OCI-LY3 (cell line): ENCODE measurements at regions not wholly inside any gene's neighbourhood (a gene's known extent, or its start where the extent isn't known, plus 50 kb on each side); places are given as distances from the start of the nearest gene placed in this dataset.

Experiments used
- CTCF ChIP-seq: fragments of 200-600, 300-600 bp; sonication (generic); IDR thresholded peaks from 2 replicates; pipeline ENCODE4 v1.5.1; 2014; ENCODE audit warnings: antibody characterized with exemption, low read length, low read depth
- EZH2phosphoT487 ChIP-seq: fragments of 200-600 bp; shearing (Covaris generic); IDR thresholded peaks from 2 replicates; pipeline ENCODE4 v1.6.1; 2018; ENCODE audit warnings: antibody characterized with exemption, mixed run types, low read depth

DNA sequence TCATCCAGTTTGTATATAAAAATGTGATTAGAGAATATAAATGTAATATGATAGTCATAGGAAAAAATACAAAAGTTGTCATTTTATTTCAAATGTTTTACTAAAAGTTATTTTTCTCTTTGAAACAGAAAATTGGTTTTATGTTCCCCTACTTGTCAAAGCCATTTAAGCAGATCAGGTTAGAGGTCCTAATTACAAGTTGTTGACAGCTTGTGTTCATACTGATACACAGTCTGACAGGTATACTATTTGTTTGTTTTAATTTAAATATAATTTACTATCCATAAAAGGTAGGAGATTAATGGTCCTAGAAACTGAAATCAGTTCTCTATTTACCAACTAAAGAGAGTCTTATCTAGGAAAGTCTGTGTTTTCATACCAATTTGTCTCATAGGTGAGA, 250.4 kb upstream of the TMEM161B start:
- no peak for TF ChIP-seq CTCF
- TF ChIP-seq EZH2phosphoT487, result no peak
